ENCODE measurements at regions not wholly inside any gene's neighbourhood (a gene's known extent, or its start where the extent isn't known, plus 50 kb on each side); places are given as distances from the start of the nearest gene placed in this dataset.

DNA sequence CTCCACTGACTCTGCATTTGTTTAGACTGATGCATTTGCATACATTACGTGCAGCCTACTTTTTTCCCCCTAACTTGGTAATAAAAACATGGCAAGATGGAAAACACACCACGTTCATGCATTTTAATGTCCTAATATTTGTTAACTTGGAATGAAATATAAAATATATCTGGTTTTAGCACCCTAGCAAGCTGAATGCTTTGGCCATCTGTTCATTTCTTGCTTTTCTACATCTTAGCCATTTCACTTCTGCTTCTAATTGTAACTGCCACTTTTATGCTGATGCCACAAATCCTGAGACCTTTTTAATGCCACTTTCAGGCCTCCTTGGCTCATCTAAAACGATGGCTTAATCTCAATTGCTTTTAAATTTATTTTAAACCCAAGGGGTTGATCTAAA lies 177.7 kb upstream of the RASSF8 start:
- DNase-seq (ENCODE audit: low read depth): no peak
- H3K4me3 ChIP-seq (ENCODE audit: low read depth, low read length): no peak overlapping the region
- TF ChIP-seq POLR2A (IDR thresholded peaks at IDR 0.05; ENCODE audit: extremely low read depth, insufficient read length): no peak

DNA sequence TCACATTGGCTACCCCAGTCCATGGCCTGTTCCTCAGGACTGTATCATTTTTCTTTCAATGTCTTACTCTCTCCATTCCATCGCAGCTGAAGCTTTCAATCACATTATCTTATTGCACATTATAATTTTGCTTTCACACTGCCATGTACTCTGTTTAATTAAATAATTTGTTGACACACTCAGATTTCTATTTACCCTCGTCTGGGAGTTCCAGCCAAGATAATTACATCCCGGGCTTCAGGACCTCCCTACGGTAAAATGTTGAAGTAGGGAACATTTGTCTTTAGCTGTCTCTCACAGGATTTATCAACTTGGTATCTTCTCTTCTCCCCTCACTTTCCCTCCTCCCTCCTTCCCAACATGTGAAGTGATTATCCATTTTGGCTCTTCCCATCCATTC lies 177.2 kb upstream of the RASSF8 start:
- no peak overlapping the region for H3K4me3 ChIP-seq (ENCODE audit: low read depth, low read length)
- TF ChIP-seq, protein P1, sequence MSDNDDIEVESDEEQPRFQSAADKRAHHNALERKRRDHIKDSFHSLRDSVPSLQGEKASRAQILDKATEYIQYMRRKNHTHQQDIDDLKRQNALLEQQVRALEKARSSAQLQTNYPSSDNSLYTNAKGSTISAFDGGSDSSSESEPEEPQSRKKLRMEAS (IDR thresholded peaks at IDR 0.05; ENCODE audit: low read depth, low read length): no peak
- TF ChIP-seq MYC (IDR thresholded peaks at IDR 0.05; ENCODE audit: low read depth, low read length) (no peak), POLR2A (IDR thresholded peaks at IDR 0.05; ENCODE audit: extremely low read depth, insufficient read length) (no peak), CTCF (IDR thresholded peaks at IDR 0.05; ENCODE audit: low read depth, low read length) (no peak)
- no peak for DNase-seq (ENCODE audit: low read depth)

GRCh38 chr12:25783566-25783965 lies 174.9 kb upstream of the RASSF8 start:
- TF ChIP-seq POLR2A (IDR thresholded peaks at IDR 0.05; ENCODE audit: extremely low read depth, insufficient read length) (no peak), MYC (IDR thresholded peaks at IDR 0.05; ENCODE audit: low read depth, low read length) (no peak), CTCF (IDR thresholded peaks at IDR 0.05; ENCODE audit: low read depth, low read length) (no peak)
- TF ChIP-seq, protein P1 (IDR thresholded peaks at IDR 0.05; ENCODE audit: low read depth, low read length): no peak
- H3K4me3 ChIP-seq (ENCODE audit: low read depth, low read length): no peak overlapping the region
- no peak for DNase-seq (ENCODE audit: low read depth)

- H3K4me3 ChIP-seq (ENCODE audit: low read depth, low read length): no peak overlapping the region
- no peak for TF ChIP-seq MYC (IDR thresholded peaks at IDR 0.05; ENCODE audit: low read depth, low read length)
- TF ChIP-seq, protein P1 (IDR thresholded peaks at IDR 0.05; ENCODE audit: low read depth, low read length): no peak
- no peak for TF ChIP-seq CTCF (IDR thresholded peaks at IDR 0.05; ENCODE audit: low read depth, low read length)
- DNase-seq (ENCODE audit: low read depth): no peak
Observed at GRCh38 chr12:25784669-25785068, 173.8 kb upstream of the RASSF8 start.

DNA sequence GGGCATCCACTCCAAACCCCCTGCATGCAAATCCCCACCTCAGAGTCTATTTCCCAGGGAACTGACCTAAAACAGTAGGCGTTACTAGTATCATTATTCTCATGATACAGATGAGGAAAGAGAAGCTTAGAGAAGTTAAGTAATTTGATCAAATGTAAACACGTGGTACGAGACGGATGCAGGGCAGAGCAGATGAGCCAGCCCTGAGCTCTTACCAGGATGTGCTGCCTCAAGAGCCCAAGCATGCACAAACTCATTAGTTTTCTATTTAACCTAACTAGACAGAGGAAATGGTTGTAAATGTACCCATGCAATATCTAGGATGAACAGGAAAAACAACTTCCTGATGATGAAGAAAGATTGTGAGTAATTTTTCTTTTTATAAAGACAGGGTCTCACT lies 173.3 kb upstream of the RASSF8 start:
- TF ChIP-seq POLR2A (IDR thresholded peaks at IDR 0.05; ENCODE audit: extremely low read depth, insufficient read length): no peak
- TF ChIP-seq CTCF (IDR thresholded peaks at IDR 0.05; ENCODE audit: low read depth, low read length): no peak
- TF ChIP-seq, protein P1 (IDR thresholded peaks at IDR 0.05; ENCODE audit: low read depth, low read length): peak; percentile 79
- no peak for TF ChIP-seq MYC (IDR thresholded peaks at IDR 0.05; ENCODE audit: low read depth, low read length)
- no peak overlapping the region for H3K4me3 ChIP-seq (ENCODE audit: low read depth, low read length)
- DNase-seq (ENCODE audit: low read depth): no peak

- TF ChIP-seq CTCF (IDR thresholded peaks at IDR 0.05; ENCODE audit: low read depth, low read length): no peak
- TF ChIP-seq MYC (IDR thresholded peaks at IDR 0.05; ENCODE audit: low read depth, low read length): no peak
- TF ChIP-seq, protein P1 (IDR thresholded peaks at IDR 0.05; ENCODE audit: low read depth, low read length): no peak
- no peak for TF ChIP-seq POLR2A (IDR thresholded peaks at IDR 0.05; ENCODE audit: extremely low read depth, insufficient read length)
- no peak for DNase-seq (ENCODE audit: low read depth)
- H3K4me3 ChIP-seq (ENCODE audit: low read depth, low read length): no peak overlapping the region
Observed at GRCh38 chr12:25787701-25788100, 170.8 kb upstream of the RASSF8 start.
